Spleen (tissue), 11 donors: ENCODE measurements at regions not wholly inside any gene's neighbourhood (a gene's known extent, or its start where the extent isn't known, plus 50 kb on each side); places are given as distances from the start of the nearest gene placed in this dataset.

Experiments used
- DNase-seq: peaks from one replicate; pipeline ENCODE4 v3.0.0-alpha.2; 2020
- H3K27ac ChIP-seq, 8 donors: fragments of 200-600 bp; sonication (generic) in 7 of 8; 1 replicate in 4 of 8; 2 replicates in 4 of 8; pipeline versions ENCODE4 v1.5.0 to v1.8.0; 2016 to 2021; ENCODE audit warnings: inconsistent platforms in 4 of 8, mild to moderate bottlenecking in 4 of 8, moderate library complexity in 1 of 8
- H3K27me3 ChIP-seq, 7 donors: fragments of 200-600 bp; sonication (generic) in 6 of 7; replicated peaks in 1 of 7; 1 replicate in 4 of 7; 2 replicates in 3 of 7; pipeline versions ENCODE4 v1.5.0 to v1.8.0; 2016 to 2021; ENCODE audit warnings: inconsistent platforms in 3 of 7, mild to moderate bottlenecking in 1 of 7
- H3K36me3 ChIP-seq, 6 donors: fragments of 200-600 bp; sonication (generic) in 5 of 6; 1 replicate in 4 of 6; 2 replicates in 2 of 6; pipeline versions ENCODE4 v1.5.0 to v1.8.0; 2016 to 2021; ENCODE audit warnings: inconsistent platforms in 2 of 6
- H3K4me1 ChIP-seq, 6 donors: fragments of 200-600 bp; sonication (generic) in 5 of 6; 1 replicate in 3 of 6; 2 replicates in 3 of 6; pipeline versions ENCODE4 v1.5.0 to v1.8.0; 2016 to 2021; ENCODE audit warnings: inconsistent platforms in 3 of 6
- H3K4me3 ChIP-seq, 8 donors: fragments of 200-600 bp; sonication (generic) in 7 of 8; 1 replicate in 4 of 8; 2 replicates in 4 of 8; pipeline versions ENCODE4 v1.5.0 to v1.8.0; 2016 to 2021; ENCODE audit warnings: inconsistent platforms in 4 of 8, mild to moderate bottlenecking in 4 of 8, moderate library complexity in 2 of 8
- H3K9me3 ChIP-seq, 8 donors: fragments of 200-600 bp; sonication (generic) in 7 of 8; 1 replicate in 4 of 8; 2 replicates in 4 of 8; pipeline versions ENCODE4 v1.5.0 to v1.8.0; 2016 to 2021; ENCODE audit warnings: inconsistent platforms in 4 of 8
- POLR2A ChIP-seq, 3 donors: fragments of 450-650 bp; IDR thresholded peaks; one replicate each; pipeline ENCODE4 v1.5.1; 2017; ENCODE audit warnings: antibody characterized with exemption in 3 of 3, mild to moderate bottlenecking in 1 of 3
- POLR2AphosphoS5 ChIP-seq, 3 donors: sonication (generic); formaldehyde crosslinking; IDR thresholded peaks; one replicate each; pipeline ENCODE4 v1.5.1; 2017; ENCODE audit warnings: antibody characterized with exemption in 3 of 3
- WGBS, 5 donors: extraction: QIAGEN DNeasy Blood & Tissue Kit in 3 of 5; methylation state at CpG; one replicate each; pipeline versions ENCODE4 v1.1.5 to v1.1.7; 2013 to 2018; 5-methylcytosine and 5-hydroxymethylcytosine counted together
- intact Hi-C: fragments of 100-400 bp; cut with DNase I; formaldehyde crosslinking; loops from one replicate; pipeline ENCODE4 v1.15.0; 2023; ENCODE audit warnings: low total_unique reads
- TF ChIP-seq, protein P1 (sequence below), 11 experiments: fragments of 200-600 bp in 7 of 11; fragments of 450-650 bp in 4 of 11; sonication (generic) in 4 of 11; IDR thresholded peaks in 8 of 11; conservative IDR thresholded peaks in 3 of 11; 1 replicate in 7 of 11; 2 replicates in 4 of 11; pipeline versions ENCODE4 v1.4.0 to v1.8.0; 2016 to 2021; ENCODE audit warnings: antibody characterized with exemption in 11 of 11, inconsistent platforms in 4 of 11, mild to moderate bottlenecking in 1 of 11
- donor health status: healthy with polysubstance abuse.
- donor health status: DM: no; HTN: no; CAD: no; lungs with moderate emphysema.
- donor health status: DM: no; HTN: no; CAD: no.
- donor health status: Bipolar disorder and iron deficiency.
- donor health status: healthy.
- donor health status: DM: no; HTN: no; CAD: no.
- donor health status: DM: yes; HTN: yes; CAD: no.

DNA sequence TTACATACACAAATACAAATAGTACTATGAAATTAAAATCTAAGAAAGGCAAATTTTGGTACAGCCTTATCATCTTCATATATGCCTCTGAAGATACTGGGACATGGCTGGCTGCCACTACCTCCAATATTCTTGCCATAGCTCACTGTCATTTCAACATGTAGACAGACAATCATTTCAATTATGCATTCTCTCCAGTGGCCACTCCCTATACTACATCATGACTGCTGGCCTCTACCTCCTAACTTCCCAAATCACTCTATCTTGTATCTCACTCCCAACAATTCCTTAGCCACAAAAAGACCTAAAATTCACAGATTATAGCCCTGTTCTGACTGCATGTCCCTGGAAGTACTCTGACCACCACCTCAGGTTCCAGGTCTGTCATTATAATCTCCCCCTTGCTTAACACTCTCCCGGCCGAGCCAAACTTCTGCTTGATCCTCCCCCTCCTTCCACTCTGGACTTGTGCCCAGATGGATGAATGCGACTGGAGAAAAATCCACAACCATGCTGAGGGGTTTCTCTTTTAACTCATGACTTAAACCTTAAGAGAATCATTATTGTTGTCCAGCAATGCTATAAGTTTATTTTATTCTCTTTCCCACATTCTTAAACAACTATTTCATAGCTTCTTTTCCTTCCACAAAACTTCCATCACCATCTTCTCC, 225.3 kb upstream of the TLE4 start:
- no peak overlapping the region for H3K4me3 ChIP-seq
- no peak for DNase-seq
- intact Hi-C loops = no loop called here
- H3K27ac ChIP-seq = no peak overlapping the region
- TF ChIP-seq POLR2AphosphoS5 (IDR thresholded peaks at IDR 0.05) (no peak), POLR2A (IDR thresholded peaks at IDR 0.05) (no peak)
- TF ChIP-seq, protein P1, sequence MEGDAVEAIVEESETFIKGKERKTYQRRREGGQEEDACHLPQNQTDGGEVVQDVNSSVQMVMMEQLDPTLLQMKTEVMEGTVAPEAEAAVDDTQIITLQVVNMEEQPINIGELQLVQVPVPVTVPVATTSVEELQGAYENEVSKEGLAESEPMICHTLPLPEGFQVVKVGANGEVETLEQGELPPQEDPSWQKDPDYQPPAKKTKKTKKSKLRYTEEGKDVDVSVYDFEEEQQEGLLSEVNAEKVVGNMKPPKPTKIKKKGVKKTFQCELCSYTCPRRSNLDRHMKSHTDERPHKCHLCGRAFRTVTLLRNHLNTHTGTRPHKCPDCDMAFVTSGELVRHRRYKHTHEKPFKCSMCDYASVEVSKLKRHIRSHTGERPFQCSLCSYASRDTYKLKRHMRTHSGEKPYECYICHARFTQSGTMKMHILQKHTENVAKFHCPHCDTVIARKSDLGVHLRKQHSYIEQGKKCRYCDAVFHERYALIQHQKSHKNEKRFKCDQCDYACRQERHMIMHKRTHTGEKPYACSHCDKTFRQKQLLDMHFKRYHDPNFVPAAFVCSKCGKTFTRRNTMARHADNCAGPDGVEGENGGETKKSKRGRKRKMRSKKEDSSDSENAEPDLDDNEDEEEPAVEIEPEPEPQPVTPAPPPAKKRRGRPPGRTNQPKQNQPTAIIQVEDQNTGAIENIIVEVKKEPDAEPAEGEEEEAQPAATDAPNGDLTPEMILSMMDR (IDR thresholded peaks at IDR 0.05 in 8 of 11, conservative IDR thresholded peaks at IDR 0.05 in 3 of 11) = no peak
- 38 to 64% (median 43%) methylated on average over 3 of the region's 3 CpGs for WGBS, 5 donors
- no peaks in the 10 kb centered on the region for H3K36me3 ChIP-seq
- no peaks in the 10 kb centered on the region for H3K4me1 ChIP-seq
- H3K9me3 ChIP-seq = no peaks in the 10 kb centered on the region
- H3K27me3 ChIP-seq = no peaks in the 10 kb centered on the region

DNA sequence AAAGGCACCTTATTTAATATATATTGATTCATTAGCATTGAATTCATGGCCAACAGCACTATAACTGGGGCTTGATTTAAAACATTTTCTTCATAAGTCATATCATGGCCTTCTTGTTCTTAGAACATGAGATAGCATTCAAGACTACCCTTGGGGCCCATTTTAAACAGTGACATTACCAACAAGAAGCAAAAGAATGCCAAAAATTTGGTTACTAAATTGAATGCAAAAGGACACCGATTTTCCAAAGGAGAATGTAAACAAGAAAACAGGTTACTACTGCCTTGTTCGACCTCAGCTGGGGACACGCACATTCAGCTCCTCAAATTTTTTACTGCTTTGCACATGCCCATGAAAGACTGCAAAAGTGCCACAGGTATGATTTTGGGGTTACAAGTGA, 219.4 kb upstream of the TLE4 start:
- intact Hi-C loops = no loop called here
- Histone ChIP-seq H3K4me3 (no peak overlapping the region), H3K4me1 (peaks cover 0 to 7% (median 2%) of the 10 kb centered on the region in 6 donors), H3K27me3 (no peaks in the 10 kb centered on the region), H3K9me3 (no peaks in the 10 kb centered on the region), H3K27ac (no peak overlapping the region), H3K36me3 (no peaks in the 10 kb centered on the region)
- TF ChIP-seq POLR2A (IDR thresholded peaks at IDR 0.05) (no peak), POLR2AphosphoS5 (IDR thresholded peaks at IDR 0.05) (no peak)
- TF ChIP-seq, protein P1 (IDR thresholded peaks at IDR 0.05 in 8 of 11, conservative IDR thresholded peaks at IDR 0.05 in 3 of 11) = no peak
- DNase-seq = no peak
- 78 to 85% (median 82%) methylated on average over 3 of the region's 3 CpGs for WGBS, 5 donors

DNA sequence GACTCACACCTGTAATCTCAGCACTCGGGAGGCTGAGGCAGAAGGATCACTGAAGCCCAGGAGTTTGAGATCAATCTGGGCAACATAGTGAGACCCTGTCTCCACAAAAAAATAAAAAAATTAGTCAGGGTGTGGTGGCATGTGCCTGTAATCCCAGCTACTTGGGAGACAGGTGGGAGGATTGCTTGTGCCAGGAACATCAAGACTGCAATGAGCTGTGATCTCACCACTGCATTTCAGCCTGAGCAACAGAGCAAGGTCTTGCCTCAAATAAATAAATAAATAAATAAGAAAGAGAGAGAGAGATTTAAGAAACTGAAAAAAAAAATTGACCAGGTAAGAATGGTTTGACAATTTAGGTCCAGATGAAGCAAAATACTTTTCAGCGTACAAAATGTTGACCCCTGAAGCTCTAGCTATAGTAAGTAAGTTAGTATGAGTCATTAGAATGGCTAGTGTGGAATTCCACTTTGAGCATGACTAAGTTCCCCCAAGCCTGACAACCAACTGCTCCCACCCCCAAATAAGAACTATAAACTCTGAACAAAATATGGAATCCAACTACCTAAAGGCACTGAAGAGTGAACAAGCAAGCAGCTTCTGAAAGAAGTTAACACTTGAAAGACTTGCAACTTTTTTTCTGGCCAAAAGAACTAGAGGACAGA, 217.8 kb upstream of the TLE4 start:
- 84 to 95% (median 93%) methylated on average over 2 of the region's 2 CpGs for WGBS, 5 donors
- TF ChIP-seq, protein P1 (IDR thresholded peaks at IDR 0.05 in 8 of 11, conservative IDR thresholded peaks at IDR 0.05 in 3 of 11) = no peak
- no peak for TF ChIP-seq POLR2AphosphoS5 (IDR thresholded peaks at IDR 0.05)
- no peak for TF ChIP-seq POLR2A (IDR thresholded peaks at IDR 0.05)
- Histone ChIP-seq H3K27me3 (no peaks in the 10 kb centered on the region), H3K36me3 (no peaks in the 10 kb centered on the region), H3K27ac (no peak overlapping the region), H3K9me3 (no peaks in the 10 kb centered on the region), H3K4me3 (no peak overlapping the region), H3K4me1 (peaks cover 0 to 10% (median 2%) of the 10 kb centered on the region in 6 donors)
- intact Hi-C loops = no loop called here
- DNase-seq = no peak

DNA sequence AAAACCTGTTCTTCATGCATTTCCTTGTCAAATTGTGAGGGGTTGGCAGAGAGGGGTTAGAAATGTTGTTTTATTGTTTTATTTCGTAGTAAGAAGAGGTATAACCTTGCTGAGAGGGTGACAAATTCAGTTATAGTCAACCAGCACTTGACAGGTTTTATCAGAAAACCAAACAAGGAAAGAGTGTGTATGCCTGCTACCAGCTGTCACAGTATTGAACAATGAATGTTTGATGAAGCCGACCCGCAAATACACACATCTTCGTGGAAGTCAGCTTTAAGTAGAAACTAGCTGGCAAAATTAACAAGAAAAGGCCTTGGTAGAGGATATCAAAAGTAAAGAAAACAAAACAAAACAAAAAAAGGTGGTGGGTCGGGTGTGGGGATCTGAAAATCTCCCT, 214.6 kb upstream of the TLE4 start:
- no peak for DNase-seq
- TF ChIP-seq POLR2A (IDR thresholded peaks at IDR 0.05) = no peak
- H3K4me1 ChIP-seq = peaks cover 0 to 10% (median 2%) of the 10 kb centered on the region in 6 donors
- peaks cover 0 to 6% (median 0%) of the 10 kb centered on the region in 7 donors for H3K27me3 ChIP-seq
- no peak overlapping the region for H3K4me3 ChIP-seq
- H3K27ac ChIP-seq = no peak overlapping the region
- intact Hi-C loops = no loop called here
- no peaks in the 10 kb centered on the region for H3K36me3 ChIP-seq
- WGBS, 5 donors = 74 to 85% (median 80%) methylated on average over 5 of the region's 5 CpGs
- no peaks in the 10 kb centered on the region for H3K9me3 ChIP-seq
